Spleen (tissue), 11 donors: ENCODE measurements at regions not wholly inside any gene's neighbourhood (a gene's known extent, or its start where the extent isn't known, plus 50 kb on each side); places are given as distances from the start of the nearest gene placed in this dataset.

Experiments
- DNase-seq: peaks from one replicate; pipeline ENCODE4 v3.0.0-alpha.2; 2020
- H3K27ac ChIP-seq, 8 donors: fragments of 200-600 bp; sonication (generic) in 7 of 8; 1 replicate in 4 of 8; 2 replicates in 4 of 8; pipeline versions ENCODE4 v1.5.0 to v1.8.0; 2016 to 2021; ENCODE audit warnings: inconsistent platforms in 4 of 8, mild to moderate bottlenecking in 4 of 8, moderate library complexity in 1 of 8
- H3K27me3 ChIP-seq, 7 donors: fragments of 200-600 bp; sonication (generic) in 6 of 7; replicated peaks in 1 of 7; 1 replicate in 4 of 7; 2 replicates in 3 of 7; pipeline versions ENCODE4 v1.5.0 to v1.8.0; 2016 to 2021; ENCODE audit warnings: inconsistent platforms in 3 of 7, mild to moderate bottlenecking in 1 of 7
- H3K36me3 ChIP-seq, 6 donors: fragments of 200-600 bp; sonication (generic) in 5 of 6; 1 replicate in 4 of 6; 2 replicates in 2 of 6; pipeline versions ENCODE4 v1.5.0 to v1.8.0; 2016 to 2021; ENCODE audit warnings: inconsistent platforms in 2 of 6
- H3K4me1 ChIP-seq, 6 donors: fragments of 200-600 bp; sonication (generic) in 5 of 6; 1 replicate in 3 of 6; 2 replicates in 3 of 6; pipeline versions ENCODE4 v1.5.0 to v1.8.0; 2016 to 2021; ENCODE audit warnings: inconsistent platforms in 3 of 6
- H3K4me3 ChIP-seq, 8 donors: fragments of 200-600 bp; sonication (generic) in 7 of 8; 1 replicate in 4 of 8; 2 replicates in 4 of 8; pipeline versions ENCODE4 v1.5.0 to v1.8.0; 2016 to 2021; ENCODE audit warnings: inconsistent platforms in 4 of 8, mild to moderate bottlenecking in 4 of 8, moderate library complexity in 2 of 8
- H3K9me3 ChIP-seq, 8 donors: fragments of 200-600 bp; sonication (generic) in 7 of 8; 1 replicate in 4 of 8; 2 replicates in 4 of 8; pipeline versions ENCODE4 v1.5.0 to v1.8.0; 2016 to 2021; ENCODE audit warnings: inconsistent platforms in 4 of 8
- CTCF ChIP-seq, 11 experiments: fragments of 200-600 bp in 7 of 11; fragments of 450-650 bp in 4 of 11; sonication (generic) in 4 of 11; IDR thresholded peaks in 8 of 11; conservative IDR thresholded peaks in 3 of 11; 1 replicate in 7 of 11; 2 replicates in 4 of 11; pipeline versions ENCODE4 v1.4.0 to v1.8.0; 2016 to 2021; ENCODE audit warnings: antibody characterized with exemption in 11 of 11, inconsistent platforms in 4 of 11, mild to moderate bottlenecking in 1 of 11
- POLR2A ChIP-seq, 3 donors: fragments of 450-650 bp; IDR thresholded peaks; one replicate each; pipeline ENCODE4 v1.5.1; 2017; ENCODE audit warnings: antibody characterized with exemption in 3 of 3, mild to moderate bottlenecking in 1 of 3
- POLR2AphosphoS5 ChIP-seq, 3 donors: sonication (generic); formaldehyde crosslinking; IDR thresholded peaks; one replicate each; pipeline ENCODE4 v1.5.1; 2017; ENCODE audit warnings: antibody characterized with exemption in 3 of 3
- WGBS, 5 donors: extraction: QIAGEN DNeasy Blood & Tissue Kit in 3 of 5; methylation state at CpG; one replicate each; pipeline versions ENCODE4 v1.1.5 to v1.1.7; 2013 to 2018; 5-methylcytosine and 5-hydroxymethylcytosine counted together
- intact Hi-C: fragments of 100-400 bp; cut with DNase I; formaldehyde crosslinking; loops from one replicate; pipeline ENCODE4 v1.15.0; 2023; ENCODE audit warnings: low total_unique reads
- donor health status: healthy with polysubstance abuse.
- donor health status: DM: no; HTN: no; CAD: no; lungs with moderate emphysema.
- donor health status: DM: no; HTN: no; CAD: no.
- donor health status: Bipolar disorder and iron deficiency.
- donor health status: healthy.
- donor health status: DM: no; HTN: no; CAD: no.
- donor health status: DM: yes; HTN: yes; CAD: no.

- intact Hi-C loops = no loop called here
- Histone ChIP-seq H3K4me3 (no peak overlapping the region), H3K27me3 (no peaks in the 10 kb centered on the region), H3K27ac (no peak overlapping the region), H3K36me3 (no peaks in the 10 kb centered on the region), H3K4me1 (peaks cover 0 to 4% (median 2%) of the 10 kb centered on the region in 6 donors), H3K9me3 (peaks cover 0 to 21% (median 13%) of the 10 kb centered on the region in 8 donors)
- 70 to 80% (median 75%) methylated on average over 3 of the region's 3 CpGs for WGBS, 5 donors
- no peak for DNase-seq
- TF ChIP-seq CTCF (IDR thresholded peaks at IDR 0.05 in 8 of 11, conservative IDR thresholded peaks at IDR 0.05 in 3 of 11) (no peak), POLR2AphosphoS5 (IDR thresholded peaks at IDR 0.05) (no peak), POLR2A (IDR thresholded peaks at IDR 0.05) (no peak)
Observed at GRCh38 chr9:81370096-81370495, 319.3 kb downstream of the TLE1 start.

GRCh38 chr9:81369121-81369520 lies 320.2 kb downstream of the TLE1 start:
- DNase-seq = no peak
- peaks cover 0 to 30% (median 22%) of the 10 kb centered on the region in 8 donors for H3K9me3 ChIP-seq
- H3K4me1 ChIP-seq = no peaks in the 10 kb centered on the region
- H3K36me3 ChIP-seq = no peaks in the 10 kb centered on the region
- intact Hi-C loops = no loop called here
- no peaks in the 10 kb centered on the region for H3K27me3 ChIP-seq
- TF ChIP-seq POLR2A (IDR thresholded peaks at IDR 0.05) = no peak
- TF ChIP-seq POLR2AphosphoS5 (IDR thresholded peaks at IDR 0.05) = no peak
- no peak for TF ChIP-seq CTCF (IDR thresholded peaks at IDR 0.05 in 8 of 11, conservative IDR thresholded peaks at IDR 0.05 in 3 of 11)
- no peak overlapping the region for H3K27ac ChIP-seq
- WGBS, 5 donors = 89 to 97% (median 93%) methylated on average over 1 of the region's 1 CpG
- no peak overlapping the region for H3K4me3 ChIP-seq

GRCh38 chr9:81363916-81364480 lies 325.3 kb downstream of the TLE1 start:
- no peaks in the 10 kb centered on the region for H3K36me3 ChIP-seq
- DNase-seq = no peak
- intact Hi-C loops = no loop called here
- no peak overlapping the region for H3K4me3 ChIP-seq
- WGBS, 5 donors = 81 to 93% (median 83%) methylated on average over 6 of the region's 6 CpGs
- no peaks in the 10 kb centered on the region for H3K4me1 ChIP-seq
- TF ChIP-seq CTCF (IDR thresholded peaks at IDR 0.05 in 8 of 11, conservative IDR thresholded peaks at IDR 0.05 in 3 of 11) (no peak), POLR2A (IDR thresholded peaks at IDR 0.05) (no peak), POLR2AphosphoS5 (IDR thresholded peaks at IDR 0.05) (no peak)
- H3K27me3 ChIP-seq = no peaks in the 10 kb centered on the region
- peaks cover 0 to 35% (median 24%) of the 10 kb centered on the region in 8 donors for H3K9me3 ChIP-seq
- H3K27ac ChIP-seq = no peak overlapping the region

- 71 to 89% (median 75%) methylated on average over 2 of the region's 2 CpGs for WGBS, 5 donors
- TF ChIP-seq POLR2A (IDR thresholded peaks at IDR 0.05) (no peak), CTCF (IDR thresholded peaks at IDR 0.05 in 8 of 11, conservative IDR thresholded peaks at IDR 0.05 in 3 of 11) (no peak), POLR2AphosphoS5 (IDR thresholded peaks at IDR 0.05) (no peak)
Observed at GRCh38 chr9:81361296-81361695, 328.1 kb downstream of the TLE1 start.

More at GRCh38 chr9:81361296-81361695, 328.1 kb downstream of the TLE1 start:
- H3K36me3 ChIP-seq = no peaks in the 10 kb centered on the region
- H3K27me3 ChIP-seq = no peaks in the 10 kb centered on the region
- DNase-seq = no peak
- H3K4me3 ChIP-seq = no peak overlapping the region
- H3K9me3 ChIP-seq = peaks cover 0 to 26% (median 22%) of the 10 kb centered on the region in 8 donors
- no peaks in the 10 kb centered on the region for H3K4me1 ChIP-seq
- H3K27ac ChIP-seq = no peak overlapping the region
- intact Hi-C loops = no loop called here
